GM21786 (cell line): ENCODE measurements at regions not wholly inside any gene's neighbourhood (a gene's known extent, or its start where the extent isn't known, plus 50 kb on each side); places are given as distances from the start of the nearest gene placed in this dataset.
"Not testable (repeated sequence)": the region's sequence is repeated elsewhere in the genome, so short reads cannot be mapped to it uniquely, and the experiment has no call there.

Experiments used
- ATAC-seq: cut with Tn5 transposase; IDR thresholded peaks from one replicate; pipeline ENCODE4 v1.9.1; 2021; ENCODE audit not compliant: unreplicated experiment

DNA sequence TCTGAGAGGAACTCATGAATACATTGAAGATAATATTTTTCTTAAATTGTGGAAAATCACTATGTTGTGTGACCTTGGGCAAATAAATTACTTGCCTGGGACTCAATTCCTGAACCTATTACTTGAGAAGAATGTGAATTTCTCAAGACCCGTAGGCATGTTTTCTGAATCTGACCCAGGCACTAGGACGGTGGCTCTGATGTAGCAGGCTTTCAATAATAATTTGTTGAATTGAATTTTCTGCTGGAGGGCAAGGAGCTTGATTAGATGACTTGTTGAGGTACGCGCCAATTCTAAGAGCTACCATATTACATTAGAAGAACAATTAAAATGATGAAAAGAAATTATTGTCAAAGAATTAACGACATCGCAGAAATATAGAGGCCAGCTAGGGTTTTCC, 150.2 kb upstream of the LRRC3B start:
- ATAC-seq = no peak

DNA sequence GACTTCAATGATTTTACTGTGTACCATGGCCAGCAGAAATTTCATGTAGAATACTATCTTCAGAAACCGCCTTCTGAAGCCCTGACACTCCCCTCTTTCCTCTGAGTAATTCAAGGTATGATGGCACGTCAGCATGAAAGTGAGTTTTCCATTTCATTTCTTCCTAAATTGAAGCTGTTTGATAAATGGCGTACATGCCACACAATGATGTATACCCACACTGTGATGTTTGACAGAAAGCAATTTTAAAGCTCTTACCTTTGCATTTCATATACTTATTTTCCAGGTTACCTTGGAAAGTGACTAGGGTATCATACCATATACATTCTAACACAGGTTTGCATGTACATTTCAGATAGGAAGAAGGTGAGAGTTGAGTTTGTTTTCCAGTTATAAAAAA, 147.9 kb upstream of the LRRC3B start:
- no peak for ATAC-seq

DNA sequence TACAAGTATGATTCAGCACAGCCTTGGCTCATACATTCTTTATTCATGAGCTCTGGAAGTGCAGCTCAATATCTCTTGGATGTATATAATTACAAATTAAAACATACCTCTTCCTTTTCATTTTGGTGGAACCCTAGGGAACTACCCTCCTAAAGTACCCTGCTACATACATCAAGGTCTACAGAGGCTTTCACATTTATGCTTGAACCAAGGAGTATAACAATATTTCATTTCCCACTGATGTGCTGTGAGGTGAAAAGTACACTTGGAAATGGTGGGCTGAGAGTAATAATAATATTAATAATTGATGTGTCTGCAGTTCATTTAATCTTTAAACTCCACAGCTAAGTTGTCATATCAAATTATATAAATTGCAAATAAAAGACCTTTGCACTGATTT, 142.2 kb upstream of the LRRC3B start:
- no peak for ATAC-seq

DNA sequence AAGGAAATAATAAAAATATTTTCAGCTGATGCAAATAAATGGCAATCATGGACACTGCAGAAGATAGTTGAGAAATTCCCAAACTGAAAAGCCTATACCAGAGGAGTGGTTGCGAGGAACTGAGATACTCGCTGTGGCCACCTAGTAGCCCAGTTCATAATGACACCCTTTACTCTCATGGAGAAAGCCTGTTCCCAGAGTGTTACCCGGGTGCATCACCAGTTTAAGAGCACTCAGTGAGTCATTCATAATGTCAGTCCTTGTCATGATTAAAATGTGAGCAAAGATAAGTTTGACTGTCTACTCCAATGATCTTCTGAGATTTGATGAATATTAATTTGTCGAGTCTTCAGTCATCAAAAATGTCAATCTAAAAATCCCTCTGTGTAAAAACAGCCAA, 138.4 kb upstream of the LRRC3B start:
- no peak for ATAC-seq

DNA sequence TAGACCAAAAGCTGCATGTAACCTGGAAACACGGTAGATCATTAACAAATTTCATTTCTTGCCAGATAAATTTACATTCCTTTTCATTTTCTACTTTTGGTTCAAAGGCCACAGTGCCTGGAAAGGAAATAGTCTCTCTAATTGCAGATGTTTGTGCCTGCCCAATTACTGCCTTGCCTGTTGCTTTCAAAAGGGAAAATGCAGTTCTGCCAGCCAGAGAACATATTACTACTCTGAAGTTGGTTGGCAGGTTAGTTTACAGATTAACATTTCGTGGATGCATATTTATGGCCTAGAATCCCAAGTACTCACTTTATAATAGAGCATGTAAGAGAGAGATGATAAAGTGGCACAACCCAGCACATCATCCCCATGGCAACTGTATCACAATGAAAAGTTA, 124.3 kb upstream of the LRRC3B start:
- no peak for ATAC-seq

DNA sequence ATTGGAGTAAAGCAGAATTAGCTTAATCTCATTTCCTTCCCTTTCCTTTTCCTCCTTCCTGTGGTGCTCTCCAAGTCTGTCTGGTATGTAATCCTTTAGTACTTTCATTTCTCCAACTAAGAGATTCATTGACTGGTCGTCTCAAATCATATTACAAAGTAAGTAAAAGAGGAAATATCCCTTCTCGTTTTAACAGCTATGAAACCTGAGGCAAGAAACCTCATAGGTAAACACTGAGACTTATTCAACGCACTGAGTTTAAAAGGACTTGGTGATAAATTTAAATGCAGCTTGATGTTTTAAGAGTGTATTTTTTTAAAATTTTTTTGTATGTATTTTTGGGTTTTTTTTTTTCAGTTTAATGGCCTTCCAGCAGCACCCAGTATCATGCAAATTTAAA, 117.2 kb upstream of the LRRC3B start:
- no peak for ATAC-seq

DNA sequence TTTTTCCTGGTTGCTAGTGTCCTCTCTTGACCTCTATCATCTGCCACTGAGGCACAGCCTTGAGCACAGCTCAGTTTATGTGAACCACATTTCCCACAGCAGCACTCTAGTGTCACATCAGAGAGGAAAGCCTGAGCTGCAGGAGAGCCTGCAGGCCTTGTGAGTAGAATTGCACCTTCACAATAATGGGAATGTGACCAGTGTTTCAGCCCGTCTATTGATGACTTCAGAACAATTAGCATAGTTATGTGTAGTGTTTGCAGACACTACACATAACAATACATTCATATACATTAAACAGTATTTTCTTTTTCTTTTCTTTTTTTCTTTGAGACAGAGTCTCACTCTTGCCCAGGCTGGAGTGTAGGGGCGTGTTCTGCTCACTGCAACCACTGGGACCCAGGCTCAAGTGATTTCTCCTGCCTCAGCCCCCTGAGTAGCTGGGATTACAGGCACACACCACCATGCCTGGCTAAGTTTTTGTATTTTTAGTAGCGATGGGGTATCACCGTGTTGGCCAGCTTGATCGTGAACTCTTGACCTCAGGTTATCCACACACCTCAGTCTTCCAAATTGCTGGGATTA, 108.0 kb upstream of the LRRC3B start:
- not testable (repeated sequence) for ATAC-seq

DNA sequence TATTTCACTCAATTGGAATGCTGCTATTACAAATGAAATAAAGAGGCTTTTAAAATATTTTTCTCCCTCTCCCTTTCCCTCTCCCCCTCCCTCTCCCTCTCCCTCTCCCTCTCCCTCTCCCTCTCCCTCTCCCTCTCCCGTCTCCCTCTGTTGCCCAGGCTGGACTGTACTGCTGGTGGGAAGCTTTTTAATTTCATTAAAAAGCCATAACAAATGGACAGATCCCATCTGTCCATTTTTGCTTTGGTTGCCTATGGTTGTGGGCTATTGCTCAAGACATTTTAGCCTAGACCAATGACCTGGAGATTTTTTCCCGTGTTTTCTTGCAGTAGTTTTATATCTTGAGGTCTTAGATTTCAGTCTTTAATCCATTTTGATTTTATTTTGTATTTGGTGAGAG, 107.2 kb upstream of the LRRC3B start:
- ATAC-seq = no peak

DNA sequence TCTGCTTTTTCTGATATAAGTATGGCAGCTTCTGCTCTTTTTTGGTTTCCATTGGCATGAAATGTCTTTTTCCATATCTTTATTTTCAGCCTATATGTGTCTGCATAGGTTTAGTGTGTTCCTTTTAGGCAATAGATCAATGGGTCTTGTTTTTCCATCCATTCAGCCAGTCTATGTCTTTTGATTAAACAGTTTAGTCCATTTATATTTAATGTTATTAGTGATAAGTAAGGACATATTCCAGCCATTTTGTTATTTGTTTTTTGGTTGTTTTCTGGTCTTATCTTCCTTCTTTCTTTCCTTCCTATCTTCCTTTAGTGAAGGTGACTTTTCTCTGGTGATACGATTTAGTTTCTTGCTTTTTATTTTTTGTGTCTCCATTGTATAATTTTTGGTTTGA, 101.3 kb upstream of the LRRC3B start:
- ATAC-seq = no peak

DNA sequence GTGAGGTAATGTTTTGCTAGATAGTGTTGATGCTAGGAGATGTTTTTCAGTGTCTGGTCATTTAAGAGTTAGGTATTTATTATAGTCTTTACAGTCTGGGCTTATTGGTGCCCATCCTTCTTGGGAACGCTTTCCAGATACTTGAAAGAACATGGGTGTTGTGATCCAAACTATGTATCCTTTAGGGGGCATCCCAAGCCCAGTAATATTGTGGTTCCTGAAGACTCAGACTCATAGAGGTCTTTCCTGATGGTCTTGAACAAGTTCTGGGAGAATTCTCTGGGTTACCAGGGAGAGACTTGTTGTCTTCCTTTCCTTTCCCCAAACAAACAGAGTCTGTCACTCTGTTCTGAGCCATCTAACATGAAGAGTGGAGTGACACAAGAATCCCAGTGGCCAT, 99.7 kb upstream of the LRRC3B start:
- no peak for ATAC-seq

DNA sequence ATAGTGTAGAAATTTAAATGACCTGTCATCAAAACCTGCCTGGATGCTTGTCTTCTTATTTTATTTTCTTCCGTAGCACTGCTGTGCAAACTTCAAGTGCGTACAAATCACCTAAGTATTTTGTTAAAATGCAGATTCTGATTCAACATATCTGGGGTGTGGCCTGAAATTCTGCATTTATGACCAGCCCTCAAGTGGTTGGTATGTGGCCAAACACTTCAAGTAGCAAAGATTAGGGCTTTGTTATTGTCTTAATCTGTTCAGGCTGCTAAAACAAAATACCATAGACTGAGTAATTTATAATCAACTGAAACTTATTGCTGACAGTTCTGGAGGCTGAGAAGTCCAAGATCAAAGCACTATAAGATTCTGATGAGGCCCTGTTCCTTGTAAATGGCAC, 97.6 kb upstream of the LRRC3B start:
- ATAC-seq = no peak

DNA sequence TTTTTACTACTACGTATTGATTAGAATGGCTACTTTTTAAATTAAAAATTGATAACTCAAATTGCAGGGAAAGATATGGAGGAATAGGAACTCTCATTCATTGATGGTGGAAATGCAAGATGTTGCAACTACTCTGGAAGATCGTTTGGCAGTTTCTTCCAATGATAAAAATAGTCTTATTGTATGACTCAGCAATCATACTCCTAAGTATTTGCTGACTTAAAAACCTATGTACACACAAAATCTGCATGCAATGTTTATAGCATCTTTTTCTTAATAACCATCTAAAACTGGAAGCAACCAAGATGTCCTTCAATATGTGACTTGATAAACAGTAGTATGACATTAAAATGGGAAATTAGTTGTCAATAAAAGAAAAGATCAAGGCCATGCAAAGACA, 87.4 kb upstream of the LRRC3B start:
- no peak for ATAC-seq

DNA sequence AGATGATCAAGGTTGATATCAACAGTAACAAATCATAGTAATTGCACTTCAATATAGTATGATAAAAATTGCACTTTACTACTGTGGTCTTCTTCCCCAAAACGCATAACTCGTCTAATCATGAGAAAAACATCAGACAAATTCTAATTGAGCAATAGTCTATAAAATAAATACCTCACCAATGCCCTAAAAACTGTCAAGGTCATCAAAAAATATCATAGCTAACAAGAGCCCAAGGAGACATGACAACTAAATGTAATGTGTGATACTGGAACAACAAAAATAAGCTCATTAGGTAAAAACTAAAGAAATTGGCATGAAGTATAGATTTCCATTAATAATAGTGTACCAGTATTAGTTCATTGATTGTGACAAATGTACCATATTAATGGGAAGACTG, 85.6 kb upstream of the LRRC3B start:
- ATAC-seq = no peak

DNA sequence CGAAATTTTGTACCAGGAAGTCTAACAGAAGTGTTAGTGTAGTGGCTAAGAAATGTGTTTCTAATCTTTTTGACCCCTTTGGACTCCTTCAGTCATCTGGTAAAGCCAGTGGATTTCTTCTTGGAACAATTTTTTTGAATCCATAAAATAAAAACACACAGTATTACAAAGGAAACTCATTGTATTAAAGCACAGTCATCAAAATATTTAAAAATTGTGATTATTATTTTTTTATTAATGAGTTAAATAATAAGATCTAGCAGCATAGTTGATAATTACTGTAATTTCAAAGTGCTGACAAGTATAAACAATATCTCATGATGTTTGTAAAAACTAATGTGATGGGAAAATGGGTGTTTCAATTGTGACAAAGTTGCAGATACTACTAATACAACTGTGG, 72.2 kb upstream of the LRRC3B start:
- ATAC-seq = no peak

DNA sequence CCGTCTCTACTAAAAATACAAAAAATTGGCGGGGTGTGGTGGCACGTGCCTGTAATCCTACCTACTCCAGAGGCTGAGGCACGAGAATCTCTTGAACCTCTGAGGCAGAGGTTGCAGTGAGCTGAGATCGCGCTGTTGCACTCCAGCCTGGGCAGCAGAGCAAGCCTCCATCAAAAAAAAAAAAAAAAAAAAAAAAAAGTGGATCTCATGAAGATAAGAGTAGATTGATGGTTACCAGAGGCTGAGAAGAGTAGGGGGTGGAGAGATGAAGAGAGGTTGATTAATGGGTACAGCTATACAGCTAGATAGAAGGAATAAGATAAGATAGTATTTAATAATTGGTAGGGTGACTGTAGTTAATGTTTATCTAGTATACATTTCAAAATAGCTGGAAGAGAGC, 65.9 kb upstream of the LRRC3B start:
- ATAC-seq = no peak

DNA sequence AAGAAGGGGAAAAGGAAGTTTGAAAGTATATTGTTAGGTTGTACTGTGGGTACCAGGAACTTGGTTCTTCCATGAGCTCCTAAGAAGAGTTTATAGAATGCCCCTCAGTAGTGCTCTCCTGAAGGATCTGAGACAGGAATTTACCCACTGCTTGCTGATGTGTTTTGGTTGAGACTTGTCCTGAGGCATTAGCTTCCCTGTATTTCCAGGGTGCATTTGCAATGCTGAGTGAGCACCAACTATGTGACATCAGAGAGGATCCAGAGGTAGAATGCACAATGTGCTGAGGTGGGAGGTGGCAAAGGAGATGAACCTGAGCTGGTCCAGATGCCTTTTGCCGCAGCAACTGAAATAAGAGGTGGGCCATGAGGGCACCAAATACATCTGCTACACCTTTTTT, 64.3 kb upstream of the LRRC3B start:
- no peak for ATAC-seq

DNA sequence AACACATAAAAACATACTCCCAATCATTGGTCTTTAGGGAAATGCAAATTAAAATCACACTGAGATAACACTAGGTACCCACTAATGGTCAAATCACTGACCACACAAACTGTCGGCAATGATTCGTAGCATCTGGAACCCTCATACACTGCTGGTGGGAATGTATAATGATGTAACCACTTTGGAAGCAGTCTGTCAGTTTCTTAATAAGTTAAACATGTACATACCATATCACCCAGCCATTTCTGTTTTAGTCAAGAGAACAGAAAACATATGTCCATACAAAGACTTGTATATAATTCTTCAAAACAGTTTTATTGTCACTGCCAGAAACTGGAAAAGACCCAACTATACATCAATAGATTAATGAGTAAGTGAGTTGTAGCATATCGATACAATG, 63.3 kb upstream of the LRRC3B start:
- ATAC-seq = no peak

DNA sequence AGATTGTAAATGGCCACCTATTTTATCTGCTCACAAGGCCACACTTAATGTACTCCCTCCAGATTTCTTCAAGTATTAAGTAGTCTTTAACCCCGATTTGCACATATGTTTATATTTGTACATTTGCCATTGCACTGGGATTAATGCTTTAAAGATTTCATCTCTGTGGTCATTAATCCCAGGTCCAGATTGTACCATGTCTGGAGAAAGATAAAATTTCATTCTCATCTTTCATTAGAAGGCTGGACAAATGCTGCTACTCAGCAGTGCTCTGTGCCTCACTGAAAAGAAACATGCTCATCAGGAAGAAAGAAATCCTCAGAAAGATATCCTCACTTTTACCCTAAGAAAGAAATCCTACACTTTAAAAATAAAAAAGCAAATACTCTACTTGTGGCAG, 62.5 kb upstream of the LRRC3B start:
- ATAC-seq = no peak

DNA sequence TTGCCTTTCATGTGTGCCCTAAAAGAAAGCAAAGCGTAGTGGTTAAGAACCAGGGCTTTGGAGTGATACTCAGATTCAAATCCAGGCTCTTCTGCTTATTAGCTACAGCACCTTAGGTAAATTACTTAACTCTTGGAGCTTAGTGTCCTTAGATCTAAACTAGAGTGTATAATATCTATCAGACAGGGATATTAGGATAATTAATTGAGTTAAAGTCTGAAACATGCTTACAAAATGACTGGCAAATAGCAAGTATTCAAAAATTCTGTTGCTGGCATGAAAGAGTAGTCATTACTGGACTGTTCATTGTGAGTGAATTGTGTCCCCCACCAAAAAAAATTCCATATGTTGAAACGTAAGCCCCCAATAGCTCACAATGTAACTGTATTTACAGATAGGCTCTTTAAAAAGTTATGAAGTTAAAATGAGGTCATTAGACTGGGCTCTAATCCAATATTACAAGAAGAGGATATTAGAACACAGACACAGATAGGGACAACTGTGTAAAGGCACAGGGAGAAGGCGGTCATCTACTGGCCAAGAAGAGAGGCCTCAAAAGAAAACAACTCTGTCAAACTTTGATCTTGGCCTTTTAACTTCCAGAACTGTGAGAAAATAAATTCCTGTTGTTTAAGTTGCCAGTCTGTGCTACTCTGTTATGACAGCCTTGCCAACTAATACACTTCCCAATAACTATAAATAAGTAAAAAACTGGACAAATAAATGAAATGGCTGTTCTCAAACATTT, 60.4 kb upstream of the LRRC3B start:
- no peak for ATAC-seq
